ENCODE measurements at regions not wholly inside any gene's neighbourhood (a gene's known extent, or its start where the extent isn't known, plus 50 kb on each side); places are given as distances from the start of the nearest gene placed in this dataset.

DNA sequence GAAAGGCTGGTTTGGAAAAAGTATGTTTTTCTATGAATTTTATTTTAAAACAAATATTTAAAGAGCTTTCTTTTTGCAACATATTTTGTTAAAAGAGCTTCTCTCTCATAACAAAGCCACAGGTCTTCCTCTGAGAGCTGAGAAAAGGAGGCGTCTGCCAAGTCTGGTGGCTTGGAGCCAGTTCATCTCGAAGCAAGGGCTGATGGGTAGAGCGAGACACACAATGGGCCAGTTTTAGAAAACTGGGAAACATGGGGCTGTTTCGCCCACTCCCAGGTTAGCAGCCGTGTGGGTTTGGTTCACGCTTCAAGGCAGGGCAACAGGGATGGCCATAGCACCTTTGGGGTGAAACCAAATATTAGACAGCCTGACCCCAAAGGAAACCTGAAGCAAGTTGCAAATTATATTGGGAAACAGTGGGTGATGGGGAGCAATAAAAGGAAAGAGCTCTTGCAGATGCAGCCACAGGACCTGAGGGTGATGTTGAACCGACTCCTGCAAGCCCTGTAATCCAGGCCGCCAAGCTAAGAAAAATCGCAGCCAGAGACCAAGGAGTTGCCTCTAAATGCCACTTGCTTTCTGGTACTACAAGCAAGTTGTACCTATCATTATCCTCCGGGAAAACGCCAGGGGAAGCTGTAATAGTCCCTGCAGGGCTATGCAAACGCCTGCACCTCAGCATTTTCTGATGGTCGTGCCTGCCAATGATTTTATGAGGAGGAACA, 88.4 kb upstream of the GALNT15 start:
- TF ChIP-seq, protein P1, sequence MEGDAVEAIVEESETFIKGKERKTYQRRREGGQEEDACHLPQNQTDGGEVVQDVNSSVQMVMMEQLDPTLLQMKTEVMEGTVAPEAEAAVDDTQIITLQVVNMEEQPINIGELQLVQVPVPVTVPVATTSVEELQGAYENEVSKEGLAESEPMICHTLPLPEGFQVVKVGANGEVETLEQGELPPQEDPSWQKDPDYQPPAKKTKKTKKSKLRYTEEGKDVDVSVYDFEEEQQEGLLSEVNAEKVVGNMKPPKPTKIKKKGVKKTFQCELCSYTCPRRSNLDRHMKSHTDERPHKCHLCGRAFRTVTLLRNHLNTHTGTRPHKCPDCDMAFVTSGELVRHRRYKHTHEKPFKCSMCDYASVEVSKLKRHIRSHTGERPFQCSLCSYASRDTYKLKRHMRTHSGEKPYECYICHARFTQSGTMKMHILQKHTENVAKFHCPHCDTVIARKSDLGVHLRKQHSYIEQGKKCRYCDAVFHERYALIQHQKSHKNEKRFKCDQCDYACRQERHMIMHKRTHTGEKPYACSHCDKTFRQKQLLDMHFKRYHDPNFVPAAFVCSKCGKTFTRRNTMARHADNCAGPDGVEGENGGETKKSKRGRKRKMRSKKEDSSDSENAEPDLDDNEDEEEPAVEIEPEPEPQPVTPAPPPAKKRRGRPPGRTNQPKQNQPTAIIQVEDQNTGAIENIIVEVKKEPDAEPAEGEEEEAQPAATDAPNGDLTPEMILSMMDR (IDR thresholded peaks at IDR 0.05): no peak
- TF ChIP-seq POLR2A (IDR thresholded peaks at IDR 0.05) (no peak), POLR2AphosphoS5 (IDR thresholded peaks at IDR 0.05) (no peak)

Data from transverse colon (tissue), 4 donors.